ENCODE measurements at regions not wholly inside any gene's neighbourhood (a gene's known extent, or its start where the extent isn't known, plus 50 kb on each side); places are given as distances from the start of the nearest gene placed in this dataset.

- no peak for DNase-seq
These were observed 52.5 kb upstream of the C11orf58 start for GRCh38 chr11:16685914-16686313.

- no peak for DNase-seq
These were observed 59.9 kb upstream of the C11orf58 start for GRCh38 chr11:16678466-16679116.

GRCh38 chr11:16669799-16670415, 68.5 kb upstream of the C11orf58 start:
- no peak for DNase-seq

GRCh38 chr11:16632295-16633200, 105.9 kb upstream of the C11orf58 start:
- no peak for DNase-seq

- DNase-seq: no peak
These were observed 107.8 kb upstream of the C11orf58 start for GRCh38 chr11:16630651-16631050.

- no peak for DNase-seq
These were observed 120.0 kb upstream of the C11orf58 start for GRCh38 chr11:16618431-16618830.

- DNase-seq: no peak
These were observed 123.0 kb upstream of the C11orf58 start for GRCh38 chr11:16615480-16615879.

- DNase-seq: peak; percentile 10
These were observed 124.7 kb upstream of the C11orf58 start for GRCh38 chr11:16613512-16614381.

GRCh38 chr11:16613262-16613511, 125.3 kb upstream of the C11orf58 start:
- DNase-seq: no peak

- no peak for DNase-seq
These were observed 125.7 kb upstream of the C11orf58 start for GRCh38 chr11:16612566-16613261.

GRCh38 chr11:16611926-16612565, 126.4 kb upstream of the C11orf58 start:
- DNase-seq: no peak

GRCh38 chr11:16611401-16611921, 127.0 kb upstream of the C11orf58 start:
- DNase-seq: no peak

- DNase-seq: no peak
These were observed 127.6 kb upstream of the C11orf58 start for GRCh38 chr11:16610738-16611388.

- no peak for DNase-seq
These were observed 128.2 kb upstream of the C11orf58 start for GRCh38 chr11:16610213-16610737.

- DNase-seq: no peak
These were observed 128.7 kb upstream of the C11orf58 start for GRCh38 chr11:16609769-16610168.

- no peak for DNase-seq
These were observed 130.5 kb upstream of the C11orf58 start for GRCh38 chr11:16607675-16608644.

GRCh38 chr11:16606784-16607674, 131.4 kb upstream of the C11orf58 start:
- DNase-seq: no peak
